ENCODE measurements at regions not wholly inside any gene's neighbourhood (a gene's known extent, or its start where the extent isn't known, plus 50 kb on each side); places are given as distances from the start of the nearest gene placed in this dataset.
"Not testable (repeated sequence)": the region's sequence is repeated elsewhere in the genome, so short reads cannot be mapped to it uniquely, and the experiment has no call there.

GRCh38 chr14:105626111-105626510 lies 99.7 kb downstream of the TMEM121 start:
- TF ChIP-seq, protein P1, sequence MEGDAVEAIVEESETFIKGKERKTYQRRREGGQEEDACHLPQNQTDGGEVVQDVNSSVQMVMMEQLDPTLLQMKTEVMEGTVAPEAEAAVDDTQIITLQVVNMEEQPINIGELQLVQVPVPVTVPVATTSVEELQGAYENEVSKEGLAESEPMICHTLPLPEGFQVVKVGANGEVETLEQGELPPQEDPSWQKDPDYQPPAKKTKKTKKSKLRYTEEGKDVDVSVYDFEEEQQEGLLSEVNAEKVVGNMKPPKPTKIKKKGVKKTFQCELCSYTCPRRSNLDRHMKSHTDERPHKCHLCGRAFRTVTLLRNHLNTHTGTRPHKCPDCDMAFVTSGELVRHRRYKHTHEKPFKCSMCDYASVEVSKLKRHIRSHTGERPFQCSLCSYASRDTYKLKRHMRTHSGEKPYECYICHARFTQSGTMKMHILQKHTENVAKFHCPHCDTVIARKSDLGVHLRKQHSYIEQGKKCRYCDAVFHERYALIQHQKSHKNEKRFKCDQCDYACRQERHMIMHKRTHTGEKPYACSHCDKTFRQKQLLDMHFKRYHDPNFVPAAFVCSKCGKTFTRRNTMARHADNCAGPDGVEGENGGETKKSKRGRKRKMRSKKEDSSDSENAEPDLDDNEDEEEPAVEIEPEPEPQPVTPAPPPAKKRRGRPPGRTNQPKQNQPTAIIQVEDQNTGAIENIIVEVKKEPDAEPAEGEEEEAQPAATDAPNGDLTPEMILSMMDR (IDR thresholded peaks at IDR 0.05): not testable (repeated sequence)
- not testable (repeated sequence) for TF ChIP-seq POLR2A (IDR thresholded peaks at IDR 0.05)

All from testis (tissue), 2 donors.